GM12878 (cell line): ENCODE measurements at regions not wholly inside any gene's neighbourhood (a gene's known extent, or its start where the extent isn't known, plus 50 kb on each side); places are given as distances from the start of the nearest gene placed in this dataset.

ENCODE experiments used
- ATAC-seq: fragments of 200-7000 bp; cut with Tn5 transposase; 3 replicates; pipeline ENCODE4 v1.9.1; 2020; ENCODE audit warnings: mild to moderate bottlenecking, moderate library complexity
- BruUV-seq: library from RNA; stranded (reverse); fragments of 400-500 nt; replicated peaks from 2 replicates; lab custom pipeline; 2021; lab: Mats Ljungman, UMichigan
- CTCF ChIA-PET: fragments of 300-600 bp; sonication (Branson Sonifier 250); formaldehyde crosslinking; extraction: SDS; loops from one replicate; lab custom pipeline; 2021; ENCODE audit warnings: inconsistent platforms; lab: Yijun Ruan, JAX
- POLR2A ChIA-PET: fragments of 350-600 bp; formaldehyde crosslinking; extraction: SDS; loops from one replicate; lab custom pipeline; 2021; ENCODE audit warnings: inconsistent platforms; lab: Charles Lee
- RAD21 ChIA-PET: fragments of 300-600 bp; sonication (Branson Sonifier 250); formaldehyde crosslinking; loops from one replicate; lab custom pipeline; 2023; ENCODE audit warnings: antibody characterized with exemption; ENCODE audit not compliant: unreplicated experiment; lab: Charles Lee
- SMC1A ChIA-PET: fragments of 300-600 bp; sonication (Branson Sonifier 250); formaldehyde crosslinking; loops from one replicate; lab custom pipeline; 2023; ENCODE audit not compliant: unreplicated experiment, uncharacterized antibody; lab: Charles Lee
- DNase-seq: peaks from one replicate; pipeline ENCODE4 v3.0.0-alpha.2; 2011; ENCODE audit warnings: low read depth, low spot score
- FAIRE-seq: peaks from 3 replicates; lab custom pipeline; 2011; peaks lifted over from hg19 to GRCh38; lab: Jason Lieb, UNC
- H2AFZ ChIP-seq: 2 replicates; pipeline ENCODE4 v1.6.0; 2011; ENCODE audit warnings: low read depth, low read length, control low read depth; ENCODE audit not compliant: control insufficient read depth
- H3K27ac ChIP-seq: 2 replicates; pipeline ENCODE4 v1.5.1; 2011; ENCODE audit warnings: control low read depth; ENCODE audit not compliant: control insufficient read depth, insufficient read depth
- H3K27me3 ChIP-seq, 2 experiments: replicated peaks in 1 of 2; 2 replicates each; pipeline versions ENCODE4 v1.6.0 to v1.6.1; 2011; ENCODE audit warnings: low read length in 1 of 2; ENCODE audit not compliant: control insufficient read depth in 2 of 2, insufficient read depth in 2 of 2
- H3K36me3 ChIP-seq, 2 experiments: 2 replicates each; pipeline ENCODE4 v1.5.1; 2011; ENCODE audit warnings: low read length in 1 of 2; ENCODE audit not compliant: control insufficient read depth in 2 of 2, insufficient read depth in 2 of 2
- H3K4me1 ChIP-seq: 2 replicates; pipeline ENCODE4 v1.6.1; 2011; ENCODE audit warnings: mild to moderate bottlenecking, low read length, moderate library complexity, mixed read lengths; ENCODE audit not compliant: control insufficient read depth, insufficient read depth
- H3K4me2 ChIP-seq: 2 replicates; pipeline ENCODE4 v1.6.0; 2011; ENCODE audit warnings: control low read depth; ENCODE audit not compliant: control insufficient read depth, insufficient read depth
- H3K4me3 ChIP-seq: fragments of 200-600 bp; sonication (generic); 2 replicates; pipeline ENCODE4 v1.5.1; 2016
- H3K79me2 ChIP-seq: 2 replicates; pipeline ENCODE4 v1.6.0; 2011; ENCODE audit warnings: low read length; ENCODE audit not compliant: control insufficient read depth, insufficient read depth
- H3K9ac ChIP-seq: 2 replicates; pipeline ENCODE4 v1.8.0; 2011; ENCODE audit warnings: low read length, control low read depth, mixed read lengths; ENCODE audit not compliant: control insufficient read depth, insufficient read depth
- H3K9me3 ChIP-seq: replicated peaks from 3 replicates; pipeline ENCODE4 v1.5.1; 2011; ENCODE audit warnings: mild to moderate bottlenecking, low read length; ENCODE audit not compliant: control insufficient read depth, insufficient read depth
- H4K20me1 ChIP-seq: 2 replicates; pipeline ENCODE4 v1.6.0; 2011; ENCODE audit not compliant: control insufficient read depth, insufficient read depth
- BMI1 ChIP-seq: fragments of 450-650 bp; IDR thresholded peaks from 2 replicates; pipeline ENCODE4 v1.6.1; 2016; ENCODE audit warnings: mild to moderate bottlenecking, moderate library complexity, borderline replicate concordance
- CBX3 ChIP-seq: fragments of 200-600 bp; sonication (generic); IDR thresholded peaks from 2 replicates; pipeline ENCODE4 v1.6.1; 2016; ENCODE audit warnings: low read depth, borderline replicate concordance
- CHD1 ChIP-seq: IDR thresholded peaks from 2 replicates; pipeline ENCODE4 v1.6.1; 2012; ENCODE audit warnings: low read depth, low read length, improper control_type of control experiment
- EZH2 ChIP-seq: IDR thresholded peaks from 2 replicates; pipeline ENCODE4 v1.6.1; 2012; ENCODE audit warnings: low read depth, mild to moderate bottlenecking, control low read depth, inconsistent platforms, low read length, borderline replicate concordance; ENCODE audit not compliant: control insufficient read depth
- HDAC2 ChIP-seq: fragments of 200-600 bp; sonication (generic); IDR thresholded peaks from 2 replicates; pipeline ENCODE4 v1.6.1; 2017
- IKZF2 ChIP-seq, 2 experiments: fragments of 450-650 bp; IDR thresholded peaks; 2 replicates each; pipeline ENCODE4 v1.6.1; 2017; ENCODE audit warnings: mild to moderate bottlenecking in 2 of 2, moderate library complexity in 2 of 2
- NBN ChIP-seq: fragments of 450-650 bp; IDR thresholded peaks from 2 replicates; pipeline ENCODE4 v1.6.1; 2016
- NR2C1 ChIP-seq: fragments of 450-650 bp; IDR thresholded peaks from 2 replicates; pipeline ENCODE4 v1.6.1; 2017; ENCODE audit warnings: antibody characterized with exemption, mild to moderate bottlenecking, moderate library complexity
- NRF1 ChIP-seq: conservative IDR thresholded peaks from 2 replicates; pipeline ENCODE4 v1.6.1; 2011; ENCODE audit warnings: mild to moderate bottlenecking, low read depth, low read length, improper control_type of control experiment
- STAT3 ChIP-seq: IDR thresholded peaks from 2 replicates; pipeline ENCODE4 v1.6.1; 2011; ENCODE audit warnings: low read depth, low read length, improper control_type of control experiment
- ZNF207 ChIP-seq: fragments of 450-650 bp; IDR thresholded peaks from 2 replicates; pipeline ENCODE4 v1.6.1; 2014; ENCODE audit warnings: antibody characterized with exemption, mild to moderate bottlenecking, borderline replicate concordance
- ZNF24 ChIP-seq: fragments of 450-650 bp; IDR thresholded peaks from 2 replicates; pipeline ENCODE4 v1.6.1; 2017; ENCODE audit warnings: antibody characterized with exemption, mild to moderate bottlenecking
- WGBS: methylation state at CpG from one replicate; pipeline ENCODE4 v1.1.6; 2016; ENCODE audit warnings: low lambda C conversion rate; ENCODE audit not compliant: insufficient replicate concordance, insufficient coverage; ENCODE audit errors: missing lambda C conversion rate; 5-methylcytosine and 5-hydroxymethylcytosine counted together
- in situ Hi-C: fragments of 300-500 bp; cut with MboI; formaldehyde crosslinking; loops from 9 replicates; pipeline ENCODE4 v1.14.3; 2018; ENCODE audit warnings: mixed read lengths
- intact Hi-C: fragments of 100-400 bp; cut with micrococcal nuclease; formaldehyde crosslinking; loops from one replicate; pipeline ENCODE4 v1.14.2; 2022; ENCODE audit not compliant: unreplicated experiment
- TF ChIP-seq, protein P1 (sequence below): fragments of 450-650 bp; formaldehyde crosslinking; IDR thresholded peaks from 2 replicates; pipeline ENCODE4 v1.5.0; 2022; ENCODE audit warnings: mild to moderate bottlenecking, missing genetic modification characterization
- TF ChIP-seq, protein P2 (sequence below): fragments of 450-650 bp; IDR thresholded peaks from 2 replicates; pipeline ENCODE4 v1.6.1; 2016; ENCODE audit warnings: mild to moderate bottlenecking, moderate library complexity, borderline replicate concordance
- TF ChIP-seq, protein P3 (sequence below): fragments of 450-650 bp; IDR thresholded peaks from 2 replicates; pipeline ENCODE4 v1.6.1; 2014; ENCODE audit warnings: mild to moderate bottlenecking

DNA sequence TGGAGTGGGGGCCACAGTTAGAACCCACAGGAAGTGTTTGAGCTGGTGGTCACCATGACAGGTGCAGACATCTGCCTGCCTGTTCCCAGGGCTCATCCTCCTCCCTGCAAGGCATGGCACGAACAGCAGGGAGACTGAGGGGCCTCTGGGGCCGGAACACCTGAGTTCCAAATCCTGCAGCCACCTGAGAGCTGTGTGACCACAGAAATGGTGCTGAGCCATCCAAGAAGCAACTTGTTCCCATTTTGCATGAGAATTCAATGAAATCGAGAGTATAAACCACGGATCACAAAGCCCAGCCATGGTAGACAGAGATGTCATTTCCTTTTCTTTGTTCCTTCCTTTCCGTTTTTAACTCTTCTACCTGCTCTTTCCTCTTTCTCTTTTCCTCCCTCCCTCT, 268.6 kb downstream of the FOXA2 start (continued):
- TF ChIP-seq, protein P1, sequence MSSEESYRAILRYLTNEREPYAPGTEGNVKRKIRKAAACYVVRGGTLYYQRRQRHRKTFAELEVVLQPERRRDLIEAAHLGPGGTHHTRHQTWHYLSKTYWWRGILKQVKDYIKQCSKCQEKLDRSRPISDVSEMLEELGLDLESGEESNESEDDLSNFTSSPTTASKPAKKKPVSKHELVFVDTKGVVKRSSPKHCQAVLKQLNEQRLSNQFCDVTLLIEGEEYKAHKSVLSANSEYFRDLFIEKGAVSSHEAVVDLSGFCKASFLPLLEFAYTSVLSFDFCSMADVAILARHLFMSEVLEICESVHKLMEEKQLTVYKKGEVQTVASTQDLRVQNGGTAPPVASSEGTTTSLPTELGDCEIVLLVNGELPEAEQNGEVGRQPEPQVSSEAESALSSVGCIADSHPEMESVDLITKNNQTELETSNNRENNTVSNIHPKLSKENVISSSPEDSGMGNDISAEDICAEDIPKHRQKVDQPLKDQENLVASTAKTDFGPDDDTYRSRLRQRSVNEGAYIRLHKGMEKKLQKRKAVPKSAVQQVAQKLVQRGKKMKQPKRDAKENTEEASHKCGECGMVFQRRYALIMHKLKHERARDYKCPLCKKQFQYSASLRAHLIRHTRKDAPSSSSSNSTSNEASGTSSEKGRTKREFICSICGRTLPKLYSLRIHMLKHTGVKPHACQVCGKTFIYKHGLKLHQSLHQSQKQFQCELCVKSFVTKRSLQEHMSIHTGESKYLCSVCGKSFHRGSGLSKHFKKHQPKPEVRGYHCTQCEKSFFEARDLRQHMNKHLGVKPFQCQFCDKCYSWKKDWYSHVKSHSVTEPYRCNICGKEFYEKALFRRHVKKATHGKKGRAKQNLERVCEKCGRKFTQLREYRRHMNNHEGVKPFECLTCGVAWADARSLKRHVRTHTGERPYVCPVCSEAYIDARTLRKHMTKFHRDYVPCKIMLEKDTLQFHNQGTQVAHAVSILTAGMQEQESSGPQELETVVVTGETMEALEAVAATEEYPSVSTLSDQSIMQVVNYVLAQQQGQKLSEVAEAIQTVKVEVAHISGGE (CRISPR knock-in tag) = no peak
- TF ChIP-seq NBN (no peak), IKZF2 (IDR thresholded peaks at IDR 0.05) (no peak)
- TF ChIP-seq, protein P2, sequence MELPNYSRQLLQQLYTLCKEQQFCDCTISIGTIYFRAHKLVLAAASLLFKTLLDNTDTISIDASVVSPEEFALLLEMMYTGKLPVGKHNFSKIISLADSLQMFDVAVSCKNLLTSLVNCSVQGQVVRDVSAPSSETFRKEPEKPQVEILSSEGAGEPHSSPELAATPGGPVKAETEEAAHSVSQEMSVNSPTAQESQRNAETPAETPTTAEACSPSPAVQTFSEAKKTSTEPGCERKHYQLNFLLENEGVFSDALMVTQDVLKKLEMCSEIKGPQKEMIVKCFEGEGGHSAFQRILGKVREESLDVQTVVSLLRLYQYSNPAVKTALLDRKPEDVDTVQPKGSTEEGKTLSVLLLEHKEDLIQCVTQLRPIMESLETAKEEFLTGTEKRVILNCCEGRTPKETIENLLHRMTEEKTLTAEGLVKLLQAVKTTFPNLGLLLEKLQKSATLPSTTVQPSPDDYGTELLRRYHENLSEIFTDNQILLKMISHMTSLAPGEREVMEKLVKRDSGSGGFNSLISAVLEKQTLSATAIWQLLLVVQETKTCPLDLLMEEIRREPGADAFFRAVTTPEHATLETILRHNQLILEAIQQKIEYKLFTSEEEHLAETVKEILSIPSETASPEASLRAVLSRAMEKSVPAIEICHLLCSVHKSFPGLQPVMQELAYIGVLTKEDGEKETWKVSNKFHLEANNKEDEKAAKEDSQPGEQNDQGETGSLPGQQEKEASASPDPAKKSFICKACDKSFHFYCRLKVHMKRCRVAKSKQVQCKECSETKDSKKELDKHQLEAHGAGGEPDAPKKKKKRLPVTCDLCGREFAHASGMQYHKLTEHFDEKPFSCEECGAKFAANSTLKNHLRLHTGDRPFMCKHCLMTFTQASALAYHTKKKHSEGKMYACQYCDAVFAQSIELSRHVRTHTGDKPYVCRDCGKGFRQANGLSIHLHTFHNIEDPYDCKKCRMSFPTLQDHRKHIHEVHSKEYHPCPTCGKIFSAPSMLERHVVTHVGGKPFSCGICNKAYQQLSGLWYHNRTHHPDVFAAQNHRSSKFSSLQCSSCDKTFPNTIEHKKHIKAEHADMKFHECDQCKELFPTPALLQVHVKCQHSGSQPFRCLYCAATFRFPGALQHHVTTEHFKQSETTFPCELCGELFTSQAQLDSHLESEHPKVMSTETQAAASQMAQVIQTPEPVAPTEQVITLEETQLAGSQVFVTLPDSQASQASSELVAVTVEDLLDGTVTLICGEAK = no peak
- TF ChIP-seq, all 136 proteins: peak for 0

DNA sequence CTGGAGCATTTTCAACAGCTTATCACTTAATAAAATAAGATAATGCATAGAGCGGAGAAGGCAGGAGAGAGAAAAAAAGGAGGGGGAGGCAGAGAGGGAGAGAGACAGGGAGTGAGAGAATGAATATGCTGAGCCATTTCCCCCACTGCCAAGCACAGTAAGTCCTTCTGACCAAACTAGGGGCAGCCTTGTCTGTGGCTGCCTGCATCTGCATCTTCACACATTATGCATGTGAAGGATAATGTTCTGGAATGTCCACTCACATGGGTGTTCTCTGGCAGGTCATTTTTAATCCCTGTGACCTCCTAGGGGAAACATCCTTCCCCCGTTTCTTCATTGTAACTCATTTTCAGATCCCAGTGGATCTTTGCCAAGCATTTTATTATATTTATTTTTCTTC, 269.3 kb downstream of the FOXA2 start:
- intact Hi-C loops (loop anchor here (10.0 kb wide), 2 partner anchors 60 to 210 kb away; no protein-coding TSS in a partner anchor), in situ Hi-C loops (loop anchor here (10.0 kb wide), 1 partner anchor 590 kb away; no protein-coding TSS in a partner anchor)
- 43% methylated on average over 2 of the region's 2 CpGs for WGBS
- FAIRE-seq = no peak
- SMC1A ChIA-PET = interaction anchor here (0.7 to 1.8 kb wide), 2 partner anchors 503 to 596 kb away, joined by 3 to 6 read pairs; no protein-coding TSS in a partner anchor
- no peak for DNase-seq
- CTCF ChIA-PET = interaction anchor here (0.5 to 2.4 kb wide), 4 partner anchors 375 to 595 kb away, joined by 3 to 5 read pairs (median 4); no protein-coding TSS in a partner anchor
- Histone ChIP-seq H3K4me1 (no peaks in the 10 kb centered on the region), H4K20me1 (no peaks in the 10 kb centered on the region), H3K4me3 (no peak overlapping the region), H3K27ac (no peak overlapping the region), H3K27me3 (no peaks in the 10 kb centered on the region), H3K9me3 (no peaks in the 10 kb centered on the region), H2AFZ (no peak overlapping the region), H3K4me2 (no peak overlapping the region), H3K36me3 (no peaks in the 10 kb centered on the region), H3K9ac (no peak overlapping the region), H3K79me2 (no peaks in the 10 kb centered on the region)
- RAD21 ChIA-PET = no interaction called here
- POLR2A ChIA-PET = no interaction called here
- ATAC-seq = no peak
- no TSS peak for BruUV-seq
- TF ChIP-seq, protein P3, sequence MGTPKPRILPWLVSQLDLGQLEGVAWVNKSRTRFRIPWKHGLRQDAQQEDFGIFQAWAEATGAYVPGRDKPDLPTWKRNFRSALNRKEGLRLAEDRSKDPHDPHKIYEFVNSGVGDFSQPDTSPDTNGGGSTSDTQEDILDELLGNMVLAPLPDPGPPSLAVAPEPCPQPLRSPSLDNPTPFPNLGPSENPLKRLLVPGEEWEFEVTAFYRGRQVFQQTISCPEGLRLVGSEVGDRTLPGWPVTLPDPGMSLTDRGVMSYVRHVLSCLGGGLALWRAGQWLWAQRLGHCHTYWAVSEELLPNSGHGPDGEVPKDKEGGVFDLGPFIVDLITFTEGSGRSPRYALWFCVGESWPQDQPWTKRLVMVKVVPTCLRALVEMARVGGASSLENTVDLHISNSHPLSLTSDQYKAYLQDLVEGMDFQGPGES = no peak
- TF ChIP-seq ZNF24 (no peak), NR2C1 (no peak), CHD1 (no peak), EZH2 (no peak), ZNF207 (no peak), NRF1 (no peak), BMI1 (no peak), CBX3 (no peak), STAT3 (no peak), HDAC2 (no peak)
